Skin of body (tissue), 1 donor: ENCODE measurements at regions not wholly inside any gene's neighbourhood (a gene's known extent, or its start where the extent isn't known, plus 50 kb on each side); places are given as distances from the start of the nearest gene placed in this dataset.
"Not testable (repeated sequence)": the region's sequence is repeated elsewhere in the genome, so short reads cannot be mapped to it uniquely, and the experiment has no call there.

ENCODE experiments used
- DNase-seq: peaks from one replicate; lab custom pipeline; 2025; lab: John Stamatoyannopoulos, UW

GRCh38 chr7:46126675-46127300, 205.7 kb upstream of the IGFBP3 start:
- DNase-seq: no peak

- DNase-seq: no peak
Observed at GRCh38 chr7:46123756-46124343, 202.8 kb upstream of the IGFBP3 start.

GRCh38 chr7:46115410-46115809, 194.3 kb upstream of the IGFBP3 start:
- no peak for DNase-seq

- no peak for DNase-seq
Observed at GRCh38 chr7:46109437-46109836, 188.4 kb upstream of the IGFBP3 start.

- no peak for DNase-seq
Observed at GRCh38 chr7:46108272-46108671, 187.2 kb upstream of the IGFBP3 start.

- DNase-seq: no peak
Observed at GRCh38 chr7:46107610-46108217, 186.6 kb upstream of the IGFBP3 start.

GRCh38 chr7:46100521-46100920, 179.4 kb upstream of the IGFBP3 start:
- no peak for DNase-seq

- DNase-seq: no peak
Observed at GRCh38 chr7:46099076-46099475, 178.0 kb upstream of the IGFBP3 start.

- no peak for DNase-seq
Observed at GRCh38 chr7:46091071-46091470, 170.0 kb upstream of the IGFBP3 start.

GRCh38 chr7:46089281-46089680, 168.2 kb upstream of the IGFBP3 start:
- DNase-seq: no peak

- DNase-seq: not testable (repeated sequence)
Observed at GRCh38 chr7:46088486-46088885, 167.4 kb upstream of the IGFBP3 start.

GRCh38 chr7:46080595-46081159, 159.6 kb upstream of the IGFBP3 start:
- no peak for DNase-seq

GRCh38 chr7:46079421-46079820, 158.3 kb upstream of the IGFBP3 start:
- DNase-seq: no peak

GRCh38 chr7:46076527-46076926, 155.5 kb upstream of the IGFBP3 start:
- DNase-seq: no peak

- no peak for DNase-seq
Observed at GRCh38 chr7:46072722-46073121, 151.7 kb upstream of the IGFBP3 start.

- no peak for DNase-seq
Observed at GRCh38 chr7:46071601-46072000, 150.5 kb upstream of the IGFBP3 start.

- no peak for DNase-seq
Observed at GRCh38 chr7:46071076-46071475, 150.0 kb upstream of the IGFBP3 start.

GRCh38 chr7:46068159-46068558, 147.1 kb upstream of the IGFBP3 start:
- no peak for DNase-seq

- no peak for DNase-seq
Observed at GRCh38 chr7:46059308-46060020, 138.4 kb upstream of the IGFBP3 start.

- no peak for DNase-seq
Observed at GRCh38 chr7:46058086-46058823, 137.2 kb upstream of the IGFBP3 start.

GRCh38 chr7:46054915-46055314, 133.8 kb upstream of the IGFBP3 start:
- DNase-seq: no peak
